B cell (primary cell): ENCODE measurements at regions not wholly inside any gene's neighbourhood (a gene's known extent, or its start where the extent isn't known, plus 50 kb on each side); places are given as distances from the start of the nearest gene placed in this dataset.

Source experiments
- CTCF ChIP-seq: fragments of 200-600 bp; IDR thresholded peaks from one replicate; pipeline ENCODE4 v1.8.0; 2022; ENCODE audit warnings: antibody characterized with exemption, mild to moderate bottlenecking
- EZH2 ChIP-seq: IDR thresholded peaks from 2 replicates; pipeline ENCODE4 v1.6.1; 2012; ENCODE audit warnings: borderline replicate concordance, low read depth, mild to moderate bottlenecking, moderate library complexity, low read length; ENCODE audit not compliant: insufficient read depth, poor library complexity, severe bottlenecking

GRCh38 chr2:236977063-236977851 is 108.4 kb upstream of the COPS8 start:
- TF ChIP-seq CTCF (no peak), EZH2 (no peak)
